GM19468 (cell line): ENCODE measurements at regions not wholly inside any gene's neighbourhood (a gene's known extent, or its start where the extent isn't known, plus 50 kb on each side); places are given as distances from the start of the nearest gene placed in this dataset.

Experiments used
- ATAC-seq: cut with Tn5 transposase; IDR thresholded peaks from one replicate; pipeline ENCODE4 v1.9.1; 2021; ENCODE audit warnings: mild to moderate bottlenecking, moderate library complexity, moderate number of reproducible peaks; ENCODE audit not compliant: unreplicated experiment; ENCODE audit errors: extremely low read depth

- no peak for ATAC-seq
Measured at GRCh38 chr21:34022627-34023335, 50.6 kb upstream of the MRPS6 start.

DNA sequence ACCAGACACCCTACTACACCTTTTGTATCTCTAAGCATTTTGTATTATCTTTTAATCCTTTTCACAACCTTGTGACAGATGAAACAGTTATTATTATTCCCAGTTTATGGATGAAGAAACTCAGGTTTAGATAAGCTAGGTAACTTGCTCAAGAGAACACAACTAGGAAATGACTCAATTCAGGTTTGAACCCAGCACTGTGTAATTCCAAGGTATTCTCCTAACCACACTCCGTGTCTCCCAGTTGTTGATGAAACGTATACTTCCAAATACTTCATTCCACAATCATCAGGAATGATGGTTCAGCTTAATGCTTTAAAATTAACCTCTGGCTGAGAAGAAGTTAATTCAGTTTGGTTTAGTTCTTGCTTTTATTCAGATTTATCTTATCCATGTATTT lies 51.7 kb upstream of the MRPS6 start:
- ATAC-seq: no peak

DNA sequence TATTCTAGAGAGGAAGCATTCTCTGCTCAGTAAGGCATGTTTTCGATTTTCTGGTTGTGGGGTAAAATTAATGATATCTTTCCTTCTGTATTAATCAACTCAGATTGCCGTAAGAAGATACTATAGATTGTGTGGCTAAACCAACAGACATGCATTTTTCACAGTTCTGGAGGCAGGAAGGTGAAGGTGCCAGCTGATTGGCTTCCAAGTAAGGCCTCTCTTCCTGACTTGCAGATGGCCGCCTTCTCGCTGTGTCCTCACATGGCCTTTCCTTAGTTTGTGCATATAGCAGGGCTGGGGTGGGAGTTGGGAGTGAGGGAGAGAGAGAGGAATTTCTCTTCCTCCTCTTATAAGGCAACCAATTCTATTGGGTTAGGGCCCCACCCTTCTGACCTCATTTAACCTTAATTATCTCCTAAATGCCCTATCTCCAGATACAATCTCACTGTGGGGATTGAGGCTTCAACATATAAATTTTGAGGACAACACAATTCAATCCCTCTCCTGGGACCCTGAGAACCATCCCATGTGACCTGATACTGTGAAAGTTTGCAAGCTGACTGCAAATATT lies 52.3 kb upstream of the MRPS6 start:
- ATAC-seq: no peak

- ATAC-seq: no peak
Measured at GRCh38 chr21:34020005-34020847, 53.2 kb upstream of the MRPS6 start.

- no peak for ATAC-seq
Measured at GRCh38 chr21:34019402-34019801, 54.0 kb upstream of the MRPS6 start.

GRCh38 chr21:34018910-34019309 lies 54.5 kb upstream of the MRPS6 start:
- no peak for ATAC-seq

DNA sequence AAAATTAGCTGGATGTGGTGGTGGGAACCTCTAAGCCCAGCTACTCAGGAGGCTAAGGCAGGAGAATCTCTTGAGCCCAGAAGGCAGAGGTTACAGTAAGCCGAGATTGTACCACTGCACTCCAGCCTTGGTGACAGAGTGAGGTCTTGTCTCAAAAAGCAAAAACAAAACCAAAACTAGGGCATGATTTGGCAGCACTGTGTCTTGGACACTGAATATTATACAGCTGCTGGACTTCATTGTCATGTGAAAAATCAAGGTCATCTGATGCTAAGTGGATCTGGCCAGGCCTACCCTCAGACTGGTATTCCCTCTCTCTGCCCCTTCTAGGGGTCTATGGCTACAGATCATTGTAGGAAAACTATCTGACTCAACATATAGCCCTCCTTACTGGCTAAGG lies 55.2 kb upstream of the MRPS6 start:
- no peak for ATAC-seq

DNA sequence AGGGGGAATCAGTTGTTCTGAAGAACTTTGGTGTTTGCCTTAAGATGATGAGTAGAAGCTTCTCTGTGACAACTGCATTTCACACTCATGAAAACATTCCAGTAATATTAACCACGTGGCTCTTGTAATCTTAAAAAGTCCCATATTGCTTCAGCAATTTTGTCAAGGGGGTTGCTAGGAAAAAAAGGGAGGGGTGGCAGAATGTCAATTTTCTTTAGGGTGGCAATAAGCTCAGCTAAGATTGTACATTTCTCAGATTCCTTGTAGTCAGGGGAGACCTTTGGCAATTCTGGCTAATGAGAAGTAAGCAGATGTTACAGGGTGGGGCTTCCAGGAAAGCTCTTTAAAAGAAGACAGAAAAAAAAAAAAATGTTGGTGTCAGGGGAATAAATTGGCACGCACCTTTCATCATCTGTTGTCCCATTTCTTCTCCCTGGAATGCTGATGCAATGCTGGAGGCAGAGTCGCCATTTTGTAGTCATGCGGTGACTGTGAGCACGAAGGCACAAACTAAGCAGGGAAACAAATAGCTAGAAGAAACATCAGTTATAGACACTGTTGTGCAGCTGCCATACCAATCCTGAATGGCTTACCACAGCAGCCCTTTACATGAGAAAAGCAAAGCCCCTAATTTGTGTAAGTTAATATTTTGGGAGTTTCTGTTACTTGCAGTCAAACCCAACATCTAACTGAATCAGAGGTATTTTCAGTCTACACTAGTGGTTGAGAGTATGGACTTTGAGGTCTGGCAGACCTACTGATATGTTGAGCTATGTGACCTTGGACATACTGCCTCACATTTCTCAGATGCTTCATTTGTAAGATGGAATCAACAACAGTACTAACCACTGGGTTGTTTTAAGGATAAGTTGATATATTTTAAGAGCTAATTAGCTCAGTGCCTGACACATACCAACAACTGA lies 56.1 kb upstream of the MRPS6 start:
- no peak for ATAC-seq

- ATAC-seq: no peak
Measured at GRCh38 chr21:34012640-34013039, 60.7 kb upstream of the MRPS6 start.

DNA sequence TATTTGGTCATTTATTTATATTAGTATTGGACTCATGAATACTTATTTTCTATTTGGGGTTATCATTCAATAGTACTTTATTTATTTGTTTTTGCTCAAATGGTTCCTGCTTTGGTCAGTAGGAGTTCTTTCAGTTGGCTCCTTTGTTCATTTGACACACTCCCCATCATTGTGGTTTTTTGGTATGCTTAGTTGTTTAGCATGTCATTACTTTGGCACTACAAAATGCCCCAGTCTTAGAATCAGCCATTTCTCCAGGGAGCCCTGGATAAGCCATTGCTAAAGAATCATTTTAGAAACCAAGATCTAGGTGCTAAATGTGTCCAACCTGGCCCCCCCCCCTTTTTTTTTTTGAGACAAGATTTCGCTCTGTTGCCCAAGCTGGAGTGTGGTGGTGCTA lies 61.7 kb upstream of the MRPS6 start:
- no peak for ATAC-seq

DNA sequence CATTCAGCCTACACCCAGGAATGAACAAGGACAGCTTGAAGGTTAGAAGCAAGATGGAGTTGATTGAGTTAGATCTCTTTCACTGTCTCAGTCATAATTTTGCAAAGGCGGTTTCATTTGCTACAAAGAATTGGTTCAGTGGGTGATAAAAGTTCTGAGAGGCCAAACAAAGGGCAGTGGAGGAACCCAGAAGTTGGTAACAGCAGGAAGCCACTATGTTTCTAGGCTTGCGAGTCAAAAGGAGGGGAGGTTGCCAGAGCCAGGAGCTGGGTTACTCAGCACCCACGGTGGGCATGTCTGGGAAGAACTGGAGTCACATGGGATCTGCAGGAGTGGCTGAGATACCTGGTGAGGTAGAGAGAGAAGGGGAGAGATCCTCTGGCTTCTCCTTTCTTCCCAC lies 64.2 kb upstream of the MRPS6 start:
- no peak for ATAC-seq

- no peak for ATAC-seq
Measured at GRCh38 chr21:34008618-34009017, 64.8 kb upstream of the MRPS6 start.

DNA sequence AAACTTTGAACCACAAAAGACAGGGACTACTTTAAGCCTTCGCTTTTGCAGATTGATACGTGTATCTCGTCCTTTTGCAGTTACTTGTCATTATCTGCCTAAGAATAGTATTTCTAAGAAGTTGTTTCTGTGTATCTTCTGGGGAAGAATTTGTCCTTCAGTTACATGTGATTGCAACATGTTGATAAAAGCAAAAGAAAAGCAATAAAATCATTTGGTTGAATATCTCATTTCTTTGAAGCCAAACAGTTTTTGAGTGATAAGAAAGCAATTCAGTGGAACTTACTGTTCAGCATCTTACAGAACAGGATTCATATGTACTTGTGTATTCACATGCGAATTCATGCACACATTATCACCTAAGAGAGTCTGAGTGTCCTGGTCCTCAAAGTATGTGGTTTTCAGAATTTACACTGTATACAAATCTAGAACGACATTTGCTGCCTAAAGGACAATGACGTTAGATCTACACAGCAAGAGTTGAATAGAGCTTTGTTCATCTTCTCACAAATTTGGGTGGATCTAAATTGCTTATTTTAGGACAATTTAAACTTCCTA lies 66.7 kb upstream of the MRPS6 start:
- no peak for ATAC-seq

DNA sequence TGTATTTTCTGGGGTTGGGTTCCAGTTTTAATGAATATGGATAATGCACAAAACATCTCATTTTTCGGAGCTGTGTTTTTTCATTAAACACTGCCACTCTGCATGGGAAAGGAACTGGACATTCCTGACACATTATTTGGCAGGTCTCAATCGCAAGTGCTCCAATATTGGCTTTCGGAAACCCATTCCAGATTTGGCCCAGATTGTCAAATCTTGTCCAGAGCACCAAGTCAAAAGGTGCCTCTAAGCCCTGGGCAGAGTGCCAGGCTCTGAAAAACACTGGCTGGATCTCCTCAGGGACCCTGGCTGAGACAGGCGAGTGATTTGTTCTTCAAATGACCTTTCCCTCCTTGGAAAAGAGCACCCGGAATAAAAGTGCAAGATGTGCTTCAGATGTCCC lies 68.4 kb upstream of the MRPS6 start:
- no peak for ATAC-seq

DNA sequence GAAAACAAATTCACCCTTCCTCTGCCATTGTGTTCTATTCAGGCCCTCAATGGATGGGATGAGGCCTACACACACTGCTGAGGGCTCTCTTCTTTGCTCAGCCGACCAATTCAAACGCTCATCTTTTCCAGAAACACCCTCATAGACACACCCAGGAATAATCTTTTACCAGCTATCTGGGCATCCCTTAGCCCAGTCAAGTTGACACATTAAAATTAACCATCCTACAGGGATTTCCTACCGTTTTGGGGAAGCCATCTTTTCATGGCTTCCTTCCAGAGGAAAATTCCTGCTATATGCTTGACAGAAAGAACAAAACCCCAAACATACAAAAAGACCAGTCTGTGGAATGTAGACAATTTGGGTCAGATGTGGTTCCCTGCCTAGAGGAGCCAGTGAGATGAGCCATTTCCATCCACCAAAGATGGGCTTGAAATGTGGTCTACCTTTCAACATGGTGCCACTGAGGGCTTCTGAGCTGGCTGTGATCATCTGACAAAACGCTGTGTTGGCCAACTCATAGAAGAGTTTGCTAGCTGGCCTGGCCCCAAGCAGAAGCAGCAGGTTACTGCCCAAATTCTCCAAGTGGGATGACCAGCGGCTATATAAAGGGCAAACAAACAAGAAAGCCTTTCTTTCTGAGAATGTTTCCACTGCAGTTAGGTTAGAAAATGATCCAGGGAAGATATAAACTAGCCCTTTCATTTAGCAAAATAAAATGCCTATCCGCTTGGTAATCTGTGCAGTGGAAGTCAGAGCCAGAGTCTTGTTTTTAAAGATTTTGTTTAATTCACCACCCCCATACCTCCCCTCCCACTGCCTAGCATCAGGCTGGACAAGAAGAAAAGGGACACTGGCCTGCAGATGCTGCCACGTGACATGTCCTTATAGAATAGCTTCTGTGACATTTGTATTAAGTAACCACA lies 69.1 kb upstream of the MRPS6 start:
- ATAC-seq: no peak

GRCh38 chr21:34003428-34003827 lies 70.0 kb upstream of the MRPS6 start:
- no peak for ATAC-seq

- ATAC-seq: no peak
Measured at GRCh38 chr21:34000375-34000774, 73.0 kb upstream of the MRPS6 start.

GRCh38 chr21:33998809-33999208 lies 74.6 kb upstream of the MRPS6 start:
- ATAC-seq: no peak

GRCh38 chr21:33998402-33998801 lies 75.0 kb upstream of the MRPS6 start:
- no peak for ATAC-seq
